SK-MEL-5 (cell line): ENCODE measurements at regions not wholly inside any gene's neighbourhood (a gene's known extent, or its start where the extent isn't known, plus 50 kb on each side); places are given as distances from the start of the nearest gene placed in this dataset.

ENCODE experiments used
- DNase-seq: peaks from one replicate; pipeline ENCODE4 v3.0.0-alpha.2; 2016; ENCODE audit warnings: low read depth, low spot score
- in situ Hi-C: cut with HindIII; loops from 2 replicates; pipeline ENCODE4 v1.10.0; 2016; ENCODE audit warnings: low sequenced_read_pairs, high pct_unique_total_duplicates, low pct_unique_long_range_greater_than_20kb

- in situ Hi-C loops: no loop called here
- no peak for DNase-seq
These were observed 114.1 kb upstream of the ADGRF1 start for GRCh38 chr6:47156196-47156595.

GRCh38 chr6:47153404-47153755, 111.2 kb upstream of the ADGRF1 start:
- DNase-seq: no peak
- in situ Hi-C loops: no loop called here

GRCh38 chr6:47152666-47153403, 110.7 kb upstream of the ADGRF1 start:
- in situ Hi-C loops: no loop called here
- DNase-seq: no peak

- in situ Hi-C loops: no loop called here
- DNase-seq: no peak
These were observed 109.2 kb upstream of the ADGRF1 start for GRCh38 chr6:47151232-47151898.

- no peak for DNase-seq
- in situ Hi-C loops: no loop called here
These were observed 107.4 kb upstream of the ADGRF1 start for GRCh38 chr6:47149554-47149953.

GRCh38 chr6:47149066-47149465, 106.9 kb upstream of the ADGRF1 start:
- no peak for DNase-seq
- in situ Hi-C loops: no loop called here

GRCh38 chr6:47147836-47148344, 105.8 kb upstream of the ADGRF1 start:
- DNase-seq: no peak
- in situ Hi-C loops: no loop called here

GRCh38 chr6:47147175-47147727, 105.1 kb upstream of the ADGRF1 start:
- in situ Hi-C loops: no loop called here
- DNase-seq: no peak

GRCh38 chr6:47146431-47147174, 104.5 kb upstream of the ADGRF1 start:
- in situ Hi-C loops: no loop called here
- peak; percentile 48 for DNase-seq

GRCh38 chr6:47145212-47145611, 103.1 kb upstream of the ADGRF1 start:
- in situ Hi-C loops: no loop called here
- DNase-seq: no peak

GRCh38 chr6:47144306-47144705, 102.2 kb upstream of the ADGRF1 start:
- no peak for DNase-seq
- in situ Hi-C loops: no loop called here

- in situ Hi-C loops: no loop called here
- no peak for DNase-seq
These were observed 99.8 kb upstream of the ADGRF1 start for GRCh38 chr6:47141963-47142362.

- in situ Hi-C loops: no loop called here
These were observed 99.0 kb upstream of the ADGRF1 start for GRCh38 chr6:47141171-47141570.

GRCh38 chr6:47138046-47138445, 95.9 kb upstream of the ADGRF1 start:
- in situ Hi-C loops: no loop called here
- no peak for DNase-seq

More at GRCh38 chr6:47141171-47141570, 99.0 kb upstream of the ADGRF1 start:
- DNase-seq: no peak

GRCh38 chr6:47137073-47137472, 94.9 kb upstream of the ADGRF1 start:
- no peak for DNase-seq
- in situ Hi-C loops: no loop called here

- peak; percentile 15 for DNase-seq
- in situ Hi-C loops: no loop called here
These were observed 93.6 kb upstream of the ADGRF1 start for GRCh38 chr6:47135772-47136171.

GRCh38 chr6:47134476-47135189, 92.5 kb upstream of the ADGRF1 start:
- in situ Hi-C loops: no loop called here
- DNase-seq: peak; percentile 84
